ENCODE measurements at regions not wholly inside any gene's neighbourhood (a gene's known extent, or its start where the extent isn't known, plus 50 kb on each side); places are given as distances from the start of the nearest gene placed in this dataset.
A peak's percentile ranks its signal among the peaks of the same experiment; 100 is the strongest.

GRCh38 chr6:119533603-119534279, 184.2 kb upstream of the MAN1A1 start:
- Histone ChIP-seq H3K4me3 (no peak overlapping the region), H3K4me1 (peaks cover 6% of the 10 kb centered on the region), H3K27me3 (no peaks in the 10 kb centered on the region), H3K9me3 (no peaks in the 10 kb centered on the region), H3K36me3 (replicated peaks in 1 of 2; ENCODE audit: insufficient read depth in 1 of 2, low read depth in 2 of 2) (no peaks in the 10 kb centered on the region), H3K27ac (no peak overlapping the region)
- 18 to 32% methylated on average over 5 of the region's 5 CpGs for WGBS, 2 donors
- no peak for TF ChIP-seq POLR2A (IDR thresholded peaks at IDR 0.05)
- DNase-seq (peak in 2 of 4 donors; percentile 28 to 42), ATAC-seq (peak; percentile 38)
- intact Hi-C loops (cut with DNase I), result no loop called here

DNA sequence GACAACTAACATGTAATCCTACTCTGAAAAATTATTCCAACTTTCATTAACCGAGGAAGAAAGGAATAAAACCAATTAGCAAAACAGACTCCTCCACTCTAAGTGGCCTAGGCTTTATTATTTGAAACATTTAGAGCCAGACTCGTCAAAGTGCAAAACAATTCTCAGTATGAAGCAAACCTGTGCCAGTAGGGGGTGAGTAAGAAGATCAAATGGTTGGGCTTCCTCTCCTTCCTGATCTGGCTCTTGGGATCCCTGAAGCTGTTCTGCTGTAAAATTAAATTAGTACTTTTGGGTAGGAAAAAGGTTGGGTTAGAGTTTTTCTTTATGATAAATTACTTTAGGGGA, 177.6 kb upstream of the MAN1A1 start:
- Histone ChIP-seq H3K36me3 (replicated peaks in 1 of 2; ENCODE audit: insufficient read depth in 1 of 2, low read depth in 2 of 2) (no peaks in the 10 kb centered on the region), H3K9me3 (no peaks in the 10 kb centered on the region), H3K27ac (no peak overlapping the region), H3K4me3 (no peak overlapping the region), H3K27me3 (no peaks in the 10 kb centered on the region), H3K4me1 (no peaks in the 10 kb centered on the region)
- DNase-seq, result no peak
- TF ChIP-seq POLR2A (IDR thresholded peaks at IDR 0.05), result no peak
- TF ChIP-seq, protein P1, sequence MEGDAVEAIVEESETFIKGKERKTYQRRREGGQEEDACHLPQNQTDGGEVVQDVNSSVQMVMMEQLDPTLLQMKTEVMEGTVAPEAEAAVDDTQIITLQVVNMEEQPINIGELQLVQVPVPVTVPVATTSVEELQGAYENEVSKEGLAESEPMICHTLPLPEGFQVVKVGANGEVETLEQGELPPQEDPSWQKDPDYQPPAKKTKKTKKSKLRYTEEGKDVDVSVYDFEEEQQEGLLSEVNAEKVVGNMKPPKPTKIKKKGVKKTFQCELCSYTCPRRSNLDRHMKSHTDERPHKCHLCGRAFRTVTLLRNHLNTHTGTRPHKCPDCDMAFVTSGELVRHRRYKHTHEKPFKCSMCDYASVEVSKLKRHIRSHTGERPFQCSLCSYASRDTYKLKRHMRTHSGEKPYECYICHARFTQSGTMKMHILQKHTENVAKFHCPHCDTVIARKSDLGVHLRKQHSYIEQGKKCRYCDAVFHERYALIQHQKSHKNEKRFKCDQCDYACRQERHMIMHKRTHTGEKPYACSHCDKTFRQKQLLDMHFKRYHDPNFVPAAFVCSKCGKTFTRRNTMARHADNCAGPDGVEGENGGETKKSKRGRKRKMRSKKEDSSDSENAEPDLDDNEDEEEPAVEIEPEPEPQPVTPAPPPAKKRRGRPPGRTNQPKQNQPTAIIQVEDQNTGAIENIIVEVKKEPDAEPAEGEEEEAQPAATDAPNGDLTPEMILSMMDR (IDR thresholded peaks at IDR 0.05), result no peak
- WGBS, 2 donors, result 61 to 68% methylated on average over 2 of the region's 2 CpGs
- intact Hi-C loops (cut with DNase I), result no loop called here
- ATAC-seq, result no peak

- Histone ChIP-seq H3K36me3 (replicated peaks in 1 of 2; ENCODE audit: insufficient read depth in 1 of 2, low read depth in 2 of 2) (no peaks in the 10 kb centered on the region), H3K4me1 (no peaks in the 10 kb centered on the region), H3K9me3 (no peaks in the 10 kb centered on the region), H3K4me3 (no peak overlapping the region), H3K27ac (no peak overlapping the region), H3K27me3 (no peaks in the 10 kb centered on the region)
- ATAC-seq, result no peak
- intact Hi-C loops (cut with DNase I), result no loop called here
- no peak for TF ChIP-seq POLR2A (IDR thresholded peaks at IDR 0.05)
- TF ChIP-seq, protein P1 (IDR thresholded peaks at IDR 0.05), result no peak
- no peak for DNase-seq
- 86 to 87% methylated on average over 7 of the region's 7 CpGs for WGBS, 2 donors
Observed at GRCh38 chr6:119526561-119527230, 177.1 kb upstream of the MAN1A1 start.

GRCh38 chr6:119524410-119524809, 174.8 kb upstream of the MAN1A1 start:
- intact Hi-C loops (cut with DNase I), result no loop called here
- Histone ChIP-seq H3K4me3 (no peak overlapping the region), H3K36me3 (replicated peaks in 1 of 2; ENCODE audit: insufficient read depth in 1 of 2, low read depth in 2 of 2) (no peaks in the 10 kb centered on the region), H3K4me1 (no peaks in the 10 kb centered on the region), H3K27ac (no peak overlapping the region), H3K27me3 (no peaks in the 10 kb centered on the region), H3K9me3 (no peaks in the 10 kb centered on the region)
- 89 to 94% methylated on average over 1 of the region's 1 CpG for WGBS, 2 donors
- no peak for TF ChIP-seq POLR2A (IDR thresholded peaks at IDR 0.05)
- TF ChIP-seq, protein P1 (IDR thresholded peaks at IDR 0.05), result no peak
- ATAC-seq, result no peak
- no peak for DNase-seq

DNA sequence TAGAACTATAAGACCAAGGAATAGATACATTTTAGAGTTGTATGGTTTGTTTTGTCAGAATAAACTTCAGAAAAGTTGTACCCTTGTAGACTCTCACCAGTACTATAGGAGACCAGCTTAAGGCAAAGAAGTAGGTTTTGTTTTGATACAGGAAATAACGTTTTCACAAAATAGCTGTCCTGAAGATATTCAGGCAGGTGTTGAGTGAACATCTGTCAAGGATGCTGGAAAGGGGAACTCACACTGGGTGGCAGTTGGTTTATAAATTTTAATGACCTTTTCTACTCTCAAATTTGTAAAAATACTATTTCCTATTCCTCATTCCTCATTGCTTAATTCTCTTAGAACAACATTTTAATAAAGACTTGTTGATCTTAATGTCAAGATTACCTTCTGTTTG, 174.0 kb upstream of the MAN1A1 start:
- Histone ChIP-seq H3K27me3 (no peaks in the 10 kb centered on the region), H3K9me3 (no peaks in the 10 kb centered on the region), H3K4me3 (no peak overlapping the region), H3K36me3 (replicated peaks in 1 of 2; ENCODE audit: insufficient read depth in 1 of 2, low read depth in 2 of 2) (no peaks in the 10 kb centered on the region), H3K4me1 (no peaks in the 10 kb centered on the region), H3K27ac (no peak overlapping the region)
- ATAC-seq (no peak), DNase-seq (no peak)
- whole genome bisulfite sequencing, 2 donors, result 43 to 51% methylated on average over 1 of the region's 1 CpG
- intact Hi-C loops (cut with DNase I), result no loop called here
- TF ChIP-seq, protein P1 (IDR thresholded peaks at IDR 0.05), result no peak
- TF ChIP-seq POLR2A (IDR thresholded peaks at IDR 0.05), result no peak

All from body of pancreas (tissue), 4 donors.